Caki2 (cell line): ENCODE measurements at regions not wholly inside any gene's neighbourhood (a gene's known extent, or its start where the extent isn't known, plus 50 kb on each side); places are given as distances from the start of the nearest gene placed in this dataset.

Experiments
- DNase-seq: peaks from one replicate; pipeline ENCODE4 v3.0.0-alpha.2; 2015; ENCODE audit warnings: low read depth
- in situ Hi-C: cut with HindIII; loops from 2 replicates; pipeline ENCODE4 v1.10.0; 2016; ENCODE audit warnings: low sequenced_read_pairs, low pct_unique_long_range_greater_than_20kb, mixed read lengths

- DNase-seq = no peak
- in situ Hi-C loops = no loop called here
Observed at GRCh38 chr16:9545522-9546437, 454.3 kb downstream of the HAPSTR1 start.

- in situ Hi-C loops = no loop called here
- DNase-seq = no peak
Observed at GRCh38 chr16:9546438-9546786, 455.0 kb downstream of the HAPSTR1 start.

GRCh38 chr16:9549487-9549886 lies 458.0 kb downstream of the HAPSTR1 start:
- in situ Hi-C loops = no loop called here
- DNase-seq = no peak

GRCh38 chr16:9555051-9555450 lies 463.6 kb downstream of the HAPSTR1 start:
- in situ Hi-C loops = no loop called here
- DNase-seq = no peak

GRCh38 chr16:9556949-9557665 lies 465.7 kb downstream of the HAPSTR1 start:
- in situ Hi-C loops = no loop called here
- no peak for DNase-seq

GRCh38 chr16:9557713-9558112 lies 466.3 kb downstream of the HAPSTR1 start:
- in situ Hi-C loops = no loop called here
- no peak for DNase-seq

GRCh38 chr16:9566099-9566498 lies 474.7 kb downstream of the HAPSTR1 start:
- in situ Hi-C loops = no loop called here
- DNase-seq = no peak

- in situ Hi-C loops = no loop called here
- DNase-seq = no peak
Observed at GRCh38 chr16:9567666-9568065, 476.2 kb downstream of the HAPSTR1 start.

- no peak for DNase-seq
- in situ Hi-C loops = no loop called here
Observed at GRCh38 chr16:9568261-9568660, 476.8 kb downstream of the HAPSTR1 start.

- DNase-seq = no peak
Observed at GRCh38 chr16:9570521-9570920, 479.1 kb downstream of the HAPSTR1 start.

GRCh38 chr16:9578459-9578858 lies 487.0 kb downstream of the HAPSTR1 start:
- DNase-seq = no peak
- in situ Hi-C loops = no loop called here

More at GRCh38 chr16:9570521-9570920, 479.1 kb downstream of the HAPSTR1 start:
- in situ Hi-C loops = no loop called here

GRCh38 chr16:9580025-9580424 lies 488.6 kb downstream of the HAPSTR1 start:
- DNase-seq = no peak
- in situ Hi-C loops = no loop called here

GRCh38 chr16:9593440-9593839 lies 502.0 kb downstream of the HAPSTR1 start:
- in situ Hi-C loops = no loop called here
- no peak for DNase-seq

- no peak for DNase-seq
- in situ Hi-C loops = no loop called here
Observed at GRCh38 chr16:9594047-9594446, 502.6 kb downstream of the HAPSTR1 start.

- no peak for DNase-seq
- in situ Hi-C loops = no loop called here
Observed at GRCh38 chr16:9594946-9595345, 503.5 kb downstream of the HAPSTR1 start.

GRCh38 chr16:9595393-9595792 lies 503.9 kb downstream of the HAPSTR1 start:
- in situ Hi-C loops = no loop called here

GRCh38 chr16:9596788-9597187 lies 505.3 kb downstream of the HAPSTR1 start:
- DNase-seq = no peak
- in situ Hi-C loops = no loop called here

More at GRCh38 chr16:9595393-9595792, 503.9 kb downstream of the HAPSTR1 start:
- DNase-seq = no peak

GRCh38 chr16:9597967-9598730 lies 506.7 kb downstream of the HAPSTR1 start:
- in situ Hi-C loops = no loop called here
- no peak for DNase-seq

GRCh38 chr16:9598731-9599083 lies 507.3 kb downstream of the HAPSTR1 start:
- in situ Hi-C loops = no loop called here
- no peak for DNase-seq
